OCI-LY1 (cell line): ENCODE measurements at regions not wholly inside any gene's neighbourhood (a gene's known extent, or its start where the extent isn't known, plus 50 kb on each side); places are given as distances from the start of the nearest gene placed in this dataset.

ENCODE experiments used
- EZH2 ChIP-seq: fragments of 200-600 bp; sonication (generic), shearing (Covaris generic); IDR thresholded peaks from 2 replicates; pipeline ENCODE4 v1.8.0; 2017; ENCODE audit warnings: borderline replicate concordance, mixed run types, mild to moderate bottlenecking, antibody characterized with exemption, low read length, moderate library complexity, mixed read lengths
- TF ChIP-seq, protein P1 (sequence below): fragments of 200-600 bp; sonication (generic), shearing (Covaris generic); IDR thresholded peaks from 2 replicates; pipeline ENCODE4 v1.5.1; 2017; ENCODE audit warnings: mild to moderate bottlenecking, antibody characterized with exemption, low read length, moderate library complexity, mixed read lengths

- TF ChIP-seq, protein P1, sequence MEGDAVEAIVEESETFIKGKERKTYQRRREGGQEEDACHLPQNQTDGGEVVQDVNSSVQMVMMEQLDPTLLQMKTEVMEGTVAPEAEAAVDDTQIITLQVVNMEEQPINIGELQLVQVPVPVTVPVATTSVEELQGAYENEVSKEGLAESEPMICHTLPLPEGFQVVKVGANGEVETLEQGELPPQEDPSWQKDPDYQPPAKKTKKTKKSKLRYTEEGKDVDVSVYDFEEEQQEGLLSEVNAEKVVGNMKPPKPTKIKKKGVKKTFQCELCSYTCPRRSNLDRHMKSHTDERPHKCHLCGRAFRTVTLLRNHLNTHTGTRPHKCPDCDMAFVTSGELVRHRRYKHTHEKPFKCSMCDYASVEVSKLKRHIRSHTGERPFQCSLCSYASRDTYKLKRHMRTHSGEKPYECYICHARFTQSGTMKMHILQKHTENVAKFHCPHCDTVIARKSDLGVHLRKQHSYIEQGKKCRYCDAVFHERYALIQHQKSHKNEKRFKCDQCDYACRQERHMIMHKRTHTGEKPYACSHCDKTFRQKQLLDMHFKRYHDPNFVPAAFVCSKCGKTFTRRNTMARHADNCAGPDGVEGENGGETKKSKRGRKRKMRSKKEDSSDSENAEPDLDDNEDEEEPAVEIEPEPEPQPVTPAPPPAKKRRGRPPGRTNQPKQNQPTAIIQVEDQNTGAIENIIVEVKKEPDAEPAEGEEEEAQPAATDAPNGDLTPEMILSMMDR: no peak
- no peak for TF ChIP-seq EZH2
These were observed 166.1 kb downstream of the ZNF621 start for GRCh38 chr3:40690749-40691451.
